Colonic mucosa (tissue), 4 donors: ENCODE measurements at regions not wholly inside any gene's neighbourhood (a gene's known extent, or its start where the extent isn't known, plus 50 kb on each side); places are given as distances from the start of the nearest gene placed in this dataset.

Experiments
- DNase-seq: peaks from one replicate; pipeline ENCODE4 v3.0.0-alpha.2; 2020
- H3K27ac ChIP-seq: fragments of 200-600 bp; one replicate; pipeline ENCODE4 v1.8.0; 2021
- H3K27me3 ChIP-seq: fragments of 200-600 bp; one replicate; pipeline ENCODE4 v1.8.0; 2021
- H3K36me3 ChIP-seq: fragments of 200-600 bp; one replicate; pipeline ENCODE4 v1.8.0; 2021
- H3K4me1 ChIP-seq: fragments of 200-600 bp; one replicate; pipeline ENCODE4 v1.8.0; 2021; ENCODE audit warnings: mild to moderate bottlenecking
- H3K4me3 ChIP-seq: fragments of 200-600 bp; one replicate; pipeline ENCODE4 v1.8.0; 2021
- H3K9ac ChIP-seq, 2 donors: one replicate each; pipeline ENCODE4 v1.7.0; 2013; ENCODE audit warnings: control low read depth in 2 of 2, low read depth in 2 of 2, low read length in 2 of 2
- H3K9me3 ChIP-seq: fragments of 200-600 bp; one replicate; pipeline ENCODE4 v1.8.0; 2021
- intact Hi-C: fragments of 100-400 bp; cut with DNase I; formaldehyde crosslinking; loops from one replicate; pipeline ENCODE4 v1.14.1; 2022
- TF ChIP-seq, protein P1 (sequence below): fragments of 200-600 bp; IDR thresholded peaks from one replicate; pipeline ENCODE4 v1.8.0; 2022; ENCODE audit warnings: antibody characterized with exemption, mild to moderate bottlenecking
- donor health status: healthy.
- donor health status: DM: no; HTN: no; CAD: no.
- donor health status: DM: no; HTN: no; CAD: no.

DNA sequence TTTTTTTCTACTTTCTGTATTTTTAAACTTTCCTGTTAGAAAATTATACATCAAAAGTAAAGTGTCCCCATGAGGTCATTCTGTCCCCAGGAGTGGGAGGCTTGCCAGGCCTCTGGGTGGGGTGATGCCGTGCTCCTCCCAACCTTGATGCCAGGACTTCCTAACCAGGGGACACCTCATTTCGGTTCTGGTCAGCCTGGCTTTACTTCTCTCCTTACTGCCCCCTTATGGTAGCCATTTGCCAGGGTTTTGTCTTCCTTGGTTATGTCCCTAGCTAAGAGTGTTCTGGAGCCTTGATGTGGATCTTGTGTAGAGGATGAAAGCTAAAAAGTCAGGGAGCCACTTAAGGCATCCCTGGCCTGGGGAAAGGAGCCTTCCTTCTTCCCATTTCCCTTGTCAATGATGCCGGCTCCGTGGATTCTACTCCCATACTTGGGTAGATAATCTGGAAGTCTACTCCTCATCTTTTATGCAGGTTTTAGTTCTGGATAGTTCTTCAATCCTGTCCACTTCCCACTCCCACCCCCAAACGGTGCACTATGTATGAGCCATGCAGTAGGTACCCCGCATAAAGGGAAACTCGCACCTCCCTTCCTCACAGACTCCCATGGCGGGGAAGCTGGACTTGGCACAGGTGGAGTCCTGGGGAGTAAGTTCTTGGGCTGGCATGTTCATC lies 164.1 kb upstream of the SALL4 start:
- Histone ChIP-seq H3K36me3 (no peaks in the 10 kb centered on the region), H3K4me1 (no peaks in the 10 kb centered on the region), H3K4me3 (no peak overlapping the region), H3K9me3 (no peaks in the 10 kb centered on the region), H3K9ac (no peak overlapping the region), H3K27ac (no peak overlapping the region), H3K27me3 (no peaks in the 10 kb centered on the region)
- DNase-seq, result peak; percentile 61
- TF ChIP-seq, protein P1, sequence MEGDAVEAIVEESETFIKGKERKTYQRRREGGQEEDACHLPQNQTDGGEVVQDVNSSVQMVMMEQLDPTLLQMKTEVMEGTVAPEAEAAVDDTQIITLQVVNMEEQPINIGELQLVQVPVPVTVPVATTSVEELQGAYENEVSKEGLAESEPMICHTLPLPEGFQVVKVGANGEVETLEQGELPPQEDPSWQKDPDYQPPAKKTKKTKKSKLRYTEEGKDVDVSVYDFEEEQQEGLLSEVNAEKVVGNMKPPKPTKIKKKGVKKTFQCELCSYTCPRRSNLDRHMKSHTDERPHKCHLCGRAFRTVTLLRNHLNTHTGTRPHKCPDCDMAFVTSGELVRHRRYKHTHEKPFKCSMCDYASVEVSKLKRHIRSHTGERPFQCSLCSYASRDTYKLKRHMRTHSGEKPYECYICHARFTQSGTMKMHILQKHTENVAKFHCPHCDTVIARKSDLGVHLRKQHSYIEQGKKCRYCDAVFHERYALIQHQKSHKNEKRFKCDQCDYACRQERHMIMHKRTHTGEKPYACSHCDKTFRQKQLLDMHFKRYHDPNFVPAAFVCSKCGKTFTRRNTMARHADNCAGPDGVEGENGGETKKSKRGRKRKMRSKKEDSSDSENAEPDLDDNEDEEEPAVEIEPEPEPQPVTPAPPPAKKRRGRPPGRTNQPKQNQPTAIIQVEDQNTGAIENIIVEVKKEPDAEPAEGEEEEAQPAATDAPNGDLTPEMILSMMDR, result peak; percentile 48
- intact Hi-C loops, result loop anchor here (5.0 to 10.0 kb wide), 3 partner anchors 169 to 322 kb away; no protein-coding TSS in a partner anchor

- H3K36me3 ChIP-seq, result no peaks in the 10 kb centered on the region
- H3K4me1 ChIP-seq, result peaks cover 6% of the 10 kb centered on the region
- intact Hi-C loops, result loop anchor here (10.0 kb wide), 2 partner anchors 267 to 317 kb away; no protein-coding TSS in a partner anchor
- no peaks in the 10 kb centered on the region for H3K27me3 ChIP-seq
- TF ChIP-seq, protein P1, result no peak
- no peak for DNase-seq
- H3K9ac ChIP-seq, result no peak overlapping the region
- H3K27ac ChIP-seq, result no peak overlapping the region
- no peaks in the 10 kb centered on the region for H3K9me3 ChIP-seq
- no peak overlapping the region for H3K4me3 ChIP-seq
Measured at GRCh38 chr20:51961964-51962761, 159.8 kb upstream of the SALL4 start.

DNA sequence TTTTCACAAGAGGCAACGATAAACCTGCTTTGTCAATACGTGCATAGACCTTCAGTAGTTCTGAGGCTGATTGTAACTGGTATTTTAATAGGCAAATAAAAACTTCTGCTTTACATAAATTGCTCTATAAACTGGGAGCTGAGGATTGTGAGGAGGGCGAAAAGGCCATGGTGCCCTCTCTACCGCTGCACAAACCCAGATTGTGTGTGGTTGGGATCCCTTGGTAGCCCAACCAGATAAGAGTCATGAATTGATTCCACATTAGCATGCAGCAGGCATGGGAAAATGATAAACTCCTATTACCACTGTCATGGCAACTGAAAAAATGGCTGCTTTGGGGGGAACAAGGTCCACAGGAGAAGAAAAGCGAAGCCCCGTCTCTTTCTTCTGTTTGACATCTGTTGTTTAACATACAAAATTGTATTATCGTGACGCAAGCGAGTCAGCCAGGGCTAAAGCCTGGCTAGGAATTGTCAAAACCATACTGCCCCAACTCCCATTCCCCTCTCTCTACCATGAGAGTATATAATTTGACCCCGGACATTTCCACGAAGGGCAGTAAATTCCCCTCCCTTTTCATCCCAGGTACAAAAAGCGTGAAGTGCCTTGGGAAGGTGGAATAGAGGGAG lies 157.8 kb upstream of the SALL4 start:
- no peak overlapping the region for H3K9ac ChIP-seq

DNA sequence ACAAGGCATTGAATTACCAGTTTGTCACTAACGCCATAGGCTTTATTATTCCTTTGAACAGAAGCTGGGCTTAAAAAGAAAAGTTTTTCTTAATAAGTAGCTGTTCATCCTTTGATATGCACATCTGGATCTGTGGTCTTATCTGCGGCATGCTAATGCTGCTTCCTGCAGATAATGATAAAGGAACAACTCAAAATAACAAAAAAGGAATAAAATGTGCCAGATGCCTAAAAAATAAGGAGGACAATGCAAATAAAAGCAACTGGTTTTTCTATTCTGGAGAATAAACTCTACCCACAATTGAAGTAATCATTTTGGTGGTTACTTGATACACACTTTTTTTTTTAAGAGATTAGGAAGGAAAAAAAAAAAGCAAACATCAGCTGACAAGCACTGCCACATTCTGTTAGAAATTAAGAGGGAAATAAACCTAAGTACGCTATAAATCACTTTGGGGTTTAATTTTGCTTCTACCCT lies 156.8 kb upstream of the SALL4 start:
- H3K36me3 ChIP-seq, result no peaks in the 10 kb centered on the region
- peaks cover 6% of the 10 kb centered on the region for H3K4me1 ChIP-seq
- intact Hi-C loops, result no loop called here
- TF ChIP-seq, protein P1, result no peak
- no peak overlapping the region for H3K9ac ChIP-seq
- H3K27me3 ChIP-seq, result no peaks in the 10 kb centered on the region
- H3K9me3 ChIP-seq, result no peaks in the 10 kb centered on the region
- H3K27ac ChIP-seq, result no peak overlapping the region
- no peak overlapping the region for H3K4me3 ChIP-seq
- DNase-seq, result no peak

More for the DNA sequence above, 157.8 kb upstream of the SALL4 start:
- intact Hi-C loops, result loop anchor here (10.0 kb wide), 2 partner anchors 265 to 315 kb away; no protein-coding TSS in a partner anchor
- Histone ChIP-seq H3K36me3 (no peaks in the 10 kb centered on the region), H3K9me3 (no peaks in the 10 kb centered on the region), H3K27ac (no peak overlapping the region), H3K27me3 (no peaks in the 10 kb centered on the region), H3K4me1 (peaks cover 6% of the 10 kb centered on the region), H3K4me3 (no peak overlapping the region)
- DNase-seq, result no peak
- TF ChIP-seq, protein P1, result no peak
